ENCODE measurements at regions not wholly inside any gene's neighbourhood (a gene's known extent, or its start where the extent isn't known, plus 50 kb on each side); places are given as distances from the start of the nearest gene placed in this dataset.

DNA sequence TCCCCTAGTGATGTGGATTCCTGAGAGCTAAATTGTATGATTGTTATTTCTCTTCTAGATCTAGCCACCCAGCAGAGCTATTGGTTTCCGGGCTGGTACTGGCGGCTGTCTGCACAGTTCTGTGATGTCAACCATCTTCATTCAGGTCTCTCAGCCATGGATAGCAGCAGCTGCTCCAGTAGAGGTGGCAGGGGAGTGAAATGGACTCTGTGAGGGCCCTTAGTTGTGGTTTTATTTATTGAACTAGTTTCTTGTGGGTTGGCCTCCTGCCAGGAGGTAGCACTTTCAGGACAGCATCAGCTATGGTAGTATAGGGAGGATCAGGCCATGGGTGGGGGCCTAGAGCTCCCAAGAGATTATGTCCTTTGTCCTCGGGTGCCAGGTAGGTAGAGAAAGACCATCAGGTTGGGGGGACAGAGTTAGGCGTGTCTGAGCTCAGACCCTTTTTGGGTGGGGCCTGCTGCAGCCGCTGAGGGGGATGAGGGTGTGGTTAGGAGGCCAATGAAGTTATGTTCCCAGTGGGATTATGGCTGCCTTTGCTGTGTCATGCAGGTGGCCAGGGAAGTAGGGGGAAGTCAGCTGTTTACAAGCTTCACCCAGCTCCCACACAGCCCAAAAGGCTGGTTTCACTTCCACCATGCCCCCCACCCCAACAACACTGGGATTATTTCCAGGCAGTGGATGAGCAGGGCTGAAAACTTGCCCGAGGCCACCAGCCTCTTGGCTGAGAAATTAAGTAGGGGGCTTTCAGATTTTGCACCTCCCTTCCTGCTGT is 55.1 kb upstream of the RGS4 start:
- peak; percentile 70 for DNase-seq

DNA sequence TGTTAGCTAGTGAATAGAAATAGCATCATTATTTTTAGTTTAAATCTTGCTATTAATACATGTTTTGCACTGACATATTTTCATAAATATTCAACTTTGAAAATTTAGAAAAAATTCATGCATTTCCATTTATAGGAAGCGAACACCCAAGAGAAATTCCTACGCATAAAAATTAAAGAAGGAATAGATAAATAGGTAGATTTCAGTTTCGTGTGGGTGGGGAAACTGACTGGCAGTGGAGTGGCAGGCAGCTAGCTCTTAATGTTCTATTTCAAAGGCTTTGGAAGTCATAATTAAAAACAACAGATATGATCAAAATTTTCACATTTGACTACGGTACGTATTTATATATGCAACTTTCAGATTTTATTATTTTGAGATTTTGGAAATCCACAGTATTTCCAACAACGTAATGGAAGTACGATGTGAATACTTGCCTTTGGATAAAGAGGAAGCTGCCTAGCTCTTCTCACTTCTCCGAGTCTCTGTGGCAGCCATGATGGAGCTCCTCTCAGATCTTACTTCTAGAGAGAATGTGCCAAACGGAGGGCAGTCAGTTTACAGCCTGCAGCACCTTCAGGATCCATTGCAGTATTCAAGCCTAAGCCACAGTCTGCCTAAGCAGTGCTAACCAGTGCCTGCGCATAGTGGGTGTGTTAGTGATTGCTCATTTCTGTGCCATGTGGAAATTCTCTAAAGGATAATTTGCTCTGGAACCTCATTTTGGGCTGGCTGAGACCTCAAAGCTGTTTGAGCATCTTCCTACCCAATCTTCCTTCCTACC is 62.9 kb upstream of the RGS4 start:
- DNase-seq = no peak

DNA sequence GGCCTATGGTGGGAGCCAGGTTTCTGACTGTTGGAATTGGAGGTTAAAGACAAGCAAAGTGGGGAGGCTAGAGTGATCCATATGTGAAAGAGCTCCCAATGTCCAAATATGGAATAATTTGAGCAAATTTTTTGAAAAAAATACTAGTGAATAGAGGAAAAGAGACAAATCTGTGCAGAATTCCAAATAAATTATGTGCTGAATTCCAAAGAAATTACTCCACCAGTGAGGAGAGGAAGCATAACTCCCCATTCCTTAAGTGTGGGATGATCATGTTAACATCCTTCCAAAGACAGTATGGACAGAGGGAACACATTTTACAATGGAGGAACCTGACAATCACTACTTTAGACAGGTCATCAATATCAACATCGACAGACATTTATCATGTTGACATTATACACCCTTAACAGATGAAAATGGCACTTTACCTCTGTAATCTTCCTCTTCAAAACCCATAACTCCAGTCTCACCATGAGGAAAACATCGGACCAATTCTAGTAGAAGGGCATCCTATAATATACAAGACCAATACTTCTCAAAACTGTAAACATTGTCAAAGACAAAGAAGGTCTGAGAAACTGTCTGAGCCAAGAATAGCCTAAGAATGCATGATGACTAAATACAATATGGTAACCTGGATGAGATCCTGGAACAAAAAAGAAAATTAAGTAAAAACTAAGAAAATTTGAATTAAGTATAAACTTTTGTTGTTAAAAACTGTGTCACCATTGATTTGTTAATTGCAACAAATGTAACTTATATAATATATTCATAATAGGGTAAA is 71.5 kb upstream of the RGS4 start:
- DNase-seq = no peak

DNA sequence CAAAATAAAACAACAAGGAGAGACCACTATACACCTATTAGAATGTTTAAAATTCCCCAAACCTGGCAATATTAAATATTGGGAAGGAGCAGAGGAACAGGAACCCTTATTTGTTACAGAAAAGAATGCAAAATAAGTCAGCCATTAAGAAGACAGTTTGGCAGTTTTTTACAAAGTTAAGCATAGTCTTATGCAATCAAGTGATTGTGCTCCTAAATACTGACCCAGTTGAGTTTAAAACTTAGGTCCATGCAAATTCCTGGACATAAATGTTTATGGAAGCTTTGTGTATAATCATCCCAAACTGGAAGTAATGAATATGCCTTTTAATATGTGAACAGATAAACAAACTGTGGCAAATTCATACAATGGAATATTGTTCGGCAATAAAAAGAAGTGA is 72.9 kb upstream of the RGS4 start:
- no peak for DNase-seq

DNA sequence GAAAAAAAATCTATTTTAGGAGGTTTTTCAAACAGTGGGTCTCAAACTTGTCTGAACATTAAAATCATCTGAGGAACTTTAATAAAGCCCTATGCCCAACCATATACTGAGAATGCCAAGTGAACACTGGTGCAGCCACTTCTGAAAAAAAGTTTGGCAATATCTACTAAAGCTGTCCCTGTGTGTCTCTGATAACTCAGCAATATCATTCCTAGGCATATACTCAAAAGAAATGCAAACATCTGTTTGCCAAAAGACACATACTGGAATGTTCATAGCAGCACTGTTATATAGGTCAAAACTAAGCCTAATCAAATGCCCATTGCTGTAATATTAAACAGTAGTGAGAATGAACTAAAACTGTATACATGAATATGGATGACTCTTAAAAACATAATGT is 74.2 kb upstream of the RGS4 start:
- DNase-seq = no peak

DNA sequence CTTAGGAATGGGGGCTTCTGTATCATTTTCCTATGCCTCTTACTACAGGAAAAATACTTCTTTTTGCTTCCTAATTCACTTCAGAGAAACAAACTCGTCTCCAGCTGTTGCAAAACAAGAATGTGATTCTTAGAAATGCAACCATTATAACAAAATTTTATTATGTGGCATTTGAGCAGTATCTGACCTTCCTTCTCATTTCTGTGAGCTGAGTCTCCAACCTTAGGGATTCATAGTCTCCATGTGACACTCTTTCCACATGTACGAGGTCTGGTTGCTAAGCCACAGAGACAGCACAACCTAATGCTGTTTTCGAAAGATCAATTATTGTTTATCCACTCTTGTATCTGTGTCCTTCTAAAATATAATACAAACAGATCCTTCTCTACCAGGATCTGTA is 75.3 kb upstream of the RGS4 start:
- DNase-seq = no peak

DNA sequence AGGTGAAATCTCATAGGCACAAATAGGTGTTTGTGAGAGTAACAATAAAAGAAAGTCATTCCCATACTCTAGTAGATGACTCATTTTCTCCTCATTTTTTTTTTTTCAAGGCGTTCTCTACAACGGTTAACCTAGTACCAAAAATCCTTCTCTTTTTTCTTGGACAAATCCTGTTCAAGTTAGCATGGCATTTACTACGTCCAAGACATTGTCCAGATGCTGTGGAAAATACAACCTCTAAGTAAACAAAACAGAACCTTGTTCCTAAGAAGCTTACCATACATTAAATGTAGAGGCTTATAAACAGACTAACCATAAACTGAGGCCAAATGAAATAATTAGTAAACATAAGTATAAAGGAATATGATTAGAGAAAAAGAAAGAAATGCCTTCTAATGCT is 76.2 kb upstream of the RGS4 start:
- no peak for DNase-seq

DNA sequence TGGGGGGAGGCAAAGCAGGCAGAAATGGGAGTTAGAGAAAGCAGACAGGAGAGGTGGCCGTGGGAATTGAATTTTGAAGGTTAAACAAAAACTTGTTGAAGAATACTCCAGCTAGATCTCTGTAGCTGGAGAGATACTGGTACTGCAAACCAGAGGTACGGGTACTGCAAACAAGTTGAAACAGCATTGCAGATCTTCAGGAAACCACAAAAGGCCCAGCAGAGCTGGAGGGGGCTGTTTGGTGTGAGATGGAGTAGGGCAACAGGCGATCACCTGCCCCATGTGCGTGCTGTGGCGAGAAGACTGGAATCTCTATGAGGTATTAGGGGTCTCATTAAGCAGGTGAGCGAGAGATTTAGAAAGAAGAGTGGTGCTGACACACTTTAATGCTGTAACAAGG is 77.7 kb upstream of the RGS4 start:
- DNase-seq = no peak

DNA sequence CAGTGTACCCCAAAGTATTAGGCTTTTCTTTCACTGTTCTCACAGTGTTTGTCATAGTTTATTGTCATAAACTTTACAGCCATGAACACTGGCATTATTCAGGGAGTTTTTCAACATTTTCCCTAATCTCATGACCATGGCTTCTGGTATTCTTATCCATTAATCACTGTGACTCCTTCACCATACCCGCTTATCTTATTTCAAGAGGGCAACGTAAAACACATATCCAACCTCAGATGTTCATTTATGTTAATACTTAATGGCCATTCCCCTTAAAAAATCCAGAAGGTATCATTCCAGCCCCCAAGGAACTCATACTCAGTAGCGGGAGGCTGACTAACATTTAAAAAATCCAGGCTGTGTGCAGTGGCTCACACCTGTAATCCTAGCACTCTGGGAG is 78.5 kb upstream of the RGS4 start:
- no peak for DNase-seq

DNA sequence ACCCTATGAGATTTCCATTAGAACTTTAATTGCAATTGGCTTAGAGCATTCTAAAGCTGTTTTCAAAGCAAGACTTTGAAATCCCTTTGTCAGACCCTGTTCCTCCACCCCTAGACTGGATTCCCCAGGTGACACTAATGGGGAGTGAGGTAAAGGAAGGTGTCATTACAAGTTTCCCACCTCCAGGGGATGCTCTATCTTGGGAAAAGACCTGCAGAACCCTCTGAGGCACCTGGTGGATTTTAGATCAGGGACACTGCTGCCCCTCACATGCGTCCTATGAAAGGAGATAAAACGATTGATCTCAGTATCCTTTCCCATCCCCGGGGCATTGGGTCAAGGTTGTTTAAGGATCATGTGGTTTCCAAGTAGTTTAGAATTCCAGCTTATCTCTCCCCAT is 80.3 kb upstream of the RGS4 start:
- DNase-seq = no peak

DNA sequence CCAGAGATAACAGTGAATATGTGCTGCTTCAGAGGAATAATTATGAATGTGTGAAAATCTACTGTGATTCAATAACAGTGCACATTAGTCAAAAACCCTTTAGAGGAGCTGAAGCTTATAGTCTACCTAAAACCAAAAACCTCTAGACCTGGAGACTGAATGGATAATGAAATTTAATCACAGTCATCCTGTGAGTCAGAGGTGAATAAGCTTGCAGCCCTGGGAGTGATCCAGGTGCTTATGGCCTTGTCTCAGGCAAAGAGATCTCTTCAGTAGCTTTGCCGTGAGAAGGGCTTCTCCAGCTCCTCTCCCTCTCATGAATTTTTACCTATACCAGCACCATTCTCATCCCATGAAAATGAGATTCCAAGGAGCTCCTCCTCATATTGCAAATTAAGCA is 81.3 kb upstream of the RGS4 start:
- no peak for DNase-seq

DNA sequence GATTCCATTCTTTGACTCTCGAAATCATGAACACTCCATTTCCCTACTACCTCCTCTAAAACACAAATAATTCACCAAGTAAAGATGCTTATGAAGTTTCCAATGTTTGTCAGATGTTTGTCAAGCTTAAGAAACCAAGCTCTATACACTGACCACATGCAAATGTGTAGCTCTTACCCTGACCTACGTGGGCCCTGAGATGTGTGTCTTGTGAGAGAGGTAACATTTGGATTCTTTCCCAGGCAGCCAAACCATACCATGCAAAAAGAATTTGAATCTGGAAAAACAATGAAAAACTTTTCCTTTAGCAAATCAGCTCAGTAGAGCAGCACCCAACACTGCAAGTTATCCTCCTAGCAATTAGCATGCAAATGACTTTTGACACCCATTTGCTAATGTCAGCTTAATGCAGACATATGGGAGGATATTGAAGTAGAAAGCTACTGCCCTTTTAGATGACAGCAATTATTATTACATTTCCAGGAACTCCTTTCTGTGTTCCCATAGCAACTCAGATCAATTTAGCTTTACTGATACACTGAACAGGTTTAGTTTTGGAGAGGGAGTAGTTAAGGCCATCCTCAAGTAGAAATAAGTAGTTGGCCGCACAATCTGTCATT is 83.2 kb upstream of the RGS4 start:
- DNase-seq = no peak

DNA sequence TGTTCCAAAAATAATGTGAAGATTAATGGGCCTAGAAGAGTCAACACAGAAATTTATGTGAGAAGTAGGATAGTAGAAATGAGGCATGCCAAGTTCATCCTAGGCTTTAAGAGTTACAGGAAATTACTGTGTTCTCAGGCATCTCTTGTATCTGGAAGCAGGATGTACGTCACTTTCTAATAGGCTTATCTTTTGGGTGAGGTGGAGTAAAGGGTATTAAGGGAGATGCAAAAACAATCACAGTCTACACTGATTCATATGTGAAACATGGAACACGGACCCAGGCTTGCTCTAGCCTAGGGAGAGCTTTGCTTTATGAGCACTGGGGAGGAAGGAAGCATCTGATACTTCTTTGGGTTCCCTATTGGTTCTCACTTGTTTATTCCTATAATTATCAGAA is 84.5 kb upstream of the RGS4 start:
- DNase-seq = no peak

DNA sequence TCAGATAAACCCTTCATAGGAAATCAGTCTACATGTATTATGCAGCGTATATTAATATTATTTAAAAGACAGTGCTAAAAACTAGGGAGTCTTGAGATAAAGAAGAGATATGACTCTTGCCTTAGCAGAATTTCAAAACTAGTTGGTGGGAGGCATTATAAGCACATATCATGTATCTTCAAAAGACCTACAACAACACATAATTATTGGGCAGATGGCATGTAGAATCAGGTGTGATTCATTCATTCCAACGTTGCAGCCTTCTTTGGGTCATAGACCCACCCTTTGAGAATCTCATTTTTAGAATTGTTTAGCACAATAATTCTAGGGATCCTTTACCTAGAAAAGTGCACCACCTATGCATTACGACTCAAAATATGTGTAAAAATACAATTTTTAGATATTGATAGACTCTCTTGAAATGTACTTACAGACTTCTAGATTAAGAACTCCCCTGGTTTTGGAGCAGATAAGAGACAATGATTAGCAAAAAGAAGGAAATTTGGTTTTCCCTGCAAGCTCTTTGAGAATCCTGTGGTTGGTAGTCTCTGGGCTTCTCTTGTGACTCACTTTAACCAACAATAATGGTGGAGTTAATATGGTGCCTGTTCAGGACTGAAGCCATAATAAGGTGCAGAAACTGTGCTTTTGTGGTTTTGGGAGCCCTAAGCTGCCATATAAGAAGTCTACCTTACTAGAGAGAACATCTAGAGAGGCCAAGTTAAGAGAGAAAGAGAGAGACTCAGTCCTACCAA is 85.3 kb upstream of the RGS4 start:
- DNase-seq = no peak

DNA sequence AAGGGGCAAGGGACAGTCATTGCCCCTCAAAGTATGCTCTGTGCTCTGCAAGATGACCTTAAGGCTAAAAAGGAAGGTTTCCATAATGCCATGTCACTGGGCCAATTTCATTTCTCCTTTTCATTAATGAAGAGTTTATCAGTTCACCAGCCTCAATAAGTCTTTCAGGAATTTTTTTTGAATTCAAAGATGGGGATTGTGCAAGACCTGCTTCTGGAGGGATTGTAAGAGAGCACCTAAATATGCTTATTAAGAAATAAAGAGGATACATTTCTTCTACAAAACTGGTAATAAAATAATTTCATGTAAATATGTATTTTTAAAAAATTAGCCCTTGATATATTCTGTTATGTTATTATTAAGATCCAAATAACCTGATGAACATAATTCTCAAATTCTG is 86.8 kb upstream of the RGS4 start:
- DNase-seq = no peak

DNA sequence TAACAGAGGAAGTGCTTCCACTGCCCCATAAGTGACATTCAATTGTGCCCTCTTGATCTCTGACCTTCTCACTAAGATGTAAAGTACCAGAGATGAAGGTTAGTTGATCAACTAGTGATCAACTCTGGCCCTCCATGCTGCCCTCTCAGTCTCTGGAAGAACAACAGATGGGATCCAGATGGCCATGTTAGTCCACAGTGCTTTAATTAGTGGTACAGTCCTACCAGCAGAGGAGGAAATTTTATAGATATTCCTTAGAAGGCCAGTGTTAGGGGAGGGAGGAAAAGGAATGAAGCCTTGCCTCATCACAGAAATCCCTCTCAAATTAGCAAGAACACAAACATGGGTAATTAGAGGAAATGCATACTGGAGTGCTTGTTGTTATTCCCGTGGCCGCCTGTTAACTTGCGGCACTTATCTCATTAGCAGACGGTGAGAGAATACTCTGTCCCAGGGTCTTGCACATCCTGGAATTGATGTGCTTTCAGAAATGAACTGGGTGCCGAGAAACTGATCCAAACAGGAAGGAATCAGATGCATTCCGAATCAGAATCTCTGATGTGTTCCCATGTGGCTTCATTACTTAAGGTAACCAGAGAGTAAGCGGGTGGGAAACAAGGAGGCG is 91.1 kb upstream of the RGS4 start:
- no peak for DNase-seq

DNA sequence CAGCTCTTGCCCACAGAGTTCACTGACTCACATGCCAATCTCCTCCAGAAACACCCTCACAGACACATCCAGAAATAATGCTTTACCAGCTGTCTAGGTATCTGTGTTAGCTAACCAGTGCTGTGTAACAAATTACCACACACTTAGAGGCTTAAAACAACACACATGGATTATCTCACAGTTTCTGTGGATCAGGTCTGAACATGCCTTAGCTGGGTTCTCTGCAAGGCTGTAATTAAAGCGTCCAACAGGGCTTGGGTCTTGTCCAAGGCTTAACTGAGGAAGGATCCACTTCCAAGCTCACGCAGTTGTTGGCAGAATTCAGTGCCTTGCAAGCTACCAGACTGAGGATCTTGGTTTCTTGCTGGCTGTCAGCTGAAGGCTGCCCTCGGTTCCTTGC is 92.5 kb upstream of the RGS4 start:
- no peak for DNase-seq

DNA sequence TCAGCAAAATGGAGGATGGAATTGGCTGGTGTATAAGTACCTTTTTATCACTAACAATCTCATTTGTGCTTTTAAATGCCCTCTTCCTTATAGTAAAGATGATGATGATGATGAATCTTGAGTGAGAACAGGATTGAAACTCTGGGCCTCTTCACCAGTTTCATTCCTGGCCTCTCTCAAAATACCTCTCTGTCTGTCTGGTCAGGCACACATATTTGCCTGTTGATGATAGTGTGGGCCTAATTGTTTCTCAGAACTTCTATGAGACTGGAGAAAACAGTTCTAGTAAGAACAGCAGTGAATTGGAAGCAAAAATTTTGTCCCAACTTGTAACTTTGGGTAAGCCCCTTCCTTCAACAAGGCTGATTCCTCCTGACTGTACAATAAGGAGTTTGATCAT is 94.4 kb upstream of the RGS4 start:
- no peak for DNase-seq

DNA sequence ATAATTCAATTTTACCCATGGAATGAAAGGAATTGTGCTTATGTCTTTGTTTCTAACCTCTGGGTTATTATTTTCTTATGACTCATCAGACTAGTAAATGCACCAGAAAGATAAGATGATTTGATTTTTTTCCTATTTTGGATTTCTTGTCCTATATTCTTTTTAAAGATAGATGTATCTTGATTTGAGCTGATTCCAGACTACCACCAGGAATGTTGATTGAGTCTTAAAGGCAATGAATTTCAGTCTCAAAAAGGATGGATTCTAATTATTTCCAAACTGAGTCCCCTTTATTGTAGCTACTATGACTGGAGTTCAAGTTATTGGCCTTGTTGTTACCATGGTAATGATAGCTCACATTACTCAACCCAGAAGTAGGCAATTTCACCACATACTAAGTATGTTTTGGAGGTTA is 95.8 kb upstream of the RGS4 start:
- DNase-seq = no peak

DNA sequence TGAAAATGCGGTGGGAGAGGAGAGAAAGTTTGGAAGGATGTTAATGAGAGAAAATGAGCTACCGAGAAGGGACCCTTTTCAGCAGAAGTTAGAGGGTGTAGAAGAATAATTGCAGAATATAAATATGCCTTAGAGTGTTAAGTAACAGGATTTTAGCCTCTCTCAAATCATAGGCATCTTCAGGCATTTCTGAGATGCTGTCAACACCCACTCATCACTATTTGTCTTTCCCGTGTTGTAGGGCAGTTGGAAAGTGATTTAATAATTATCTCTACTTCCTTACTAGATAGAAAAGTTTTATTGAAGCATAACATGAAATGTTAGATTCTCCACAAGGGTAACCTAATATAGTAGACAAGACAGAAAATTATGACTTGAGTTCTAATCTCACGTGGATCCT is 96.4 kb upstream of the RGS4 start:
- DNase-seq = no peak

DNA sequence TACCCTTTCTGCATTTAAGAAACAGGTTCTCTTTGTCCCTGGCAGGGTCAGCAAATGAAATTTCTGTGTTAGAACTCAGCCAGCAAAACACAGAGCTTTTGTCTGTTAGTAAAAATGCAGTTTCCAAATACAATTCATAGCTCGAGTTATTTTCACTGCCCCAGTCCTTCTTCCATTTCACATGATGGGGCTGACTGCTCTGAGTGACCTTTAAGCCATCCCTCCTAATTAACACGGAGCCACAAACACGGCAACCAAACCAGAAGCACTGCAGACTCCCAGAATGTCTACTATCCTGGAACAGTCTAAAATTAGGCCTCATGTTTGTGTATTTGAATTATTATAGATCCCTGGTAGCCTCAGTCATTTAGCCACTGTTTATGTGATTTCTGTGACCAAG is 99.1 kb upstream of the RGS4 start:
- DNase-seq = no peak

DNA sequence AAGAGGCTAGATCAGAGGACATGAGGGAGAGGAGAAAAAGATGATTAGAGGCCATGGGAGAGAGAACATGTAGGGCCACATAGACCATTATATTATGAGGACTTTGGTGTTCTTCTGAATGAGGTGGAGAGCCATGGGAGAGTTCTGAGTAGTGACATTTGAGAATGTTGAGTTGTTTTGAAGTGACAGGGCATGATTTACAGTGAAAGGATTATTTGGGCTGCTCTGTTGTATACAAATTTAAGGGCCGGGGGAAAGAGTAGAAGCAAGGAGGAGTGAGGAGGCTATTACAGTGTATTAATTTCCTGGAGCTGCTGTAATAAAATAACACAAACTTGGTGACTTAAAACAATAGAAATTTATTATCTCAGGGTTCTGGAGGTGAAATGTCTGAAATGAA is 102.5 kb upstream of the RGS4 start:
- no peak for DNase-seq

Data from DMS79 treated with DMSO at 0.1 percent for 48 hours (cell line).